H7 (cell line): ENCODE measurements at regions not wholly inside any gene's neighbourhood (a gene's known extent, or its start where the extent isn't known, plus 50 kb on each side); places are given as distances from the start of the nearest gene placed in this dataset.
"Not testable (repeated sequence)": the region's sequence is repeated elsewhere in the genome, so short reads cannot be mapped to it uniquely, and the experiment has no call there.

Experiments used
- DNase-seq: peaks from one replicate; pipeline ENCODE4 v3.0.0; 2012
- H3K27me3 ChIP-seq: 2 replicates; pipeline ENCODE4 v1.6.0; 2011; ENCODE audit warnings: mild to moderate bottlenecking, low read length; ENCODE audit not compliant: control insufficient read depth, insufficient read depth
- H3K36me3 ChIP-seq: replicated peaks from 2 replicates; pipeline ENCODE4 v1.5.1; 2011; ENCODE audit warnings: low read length; ENCODE audit not compliant: control insufficient read depth, insufficient read depth
- H3K4me3 ChIP-seq: 2 replicates; pipeline ENCODE4 v1.5.1; 2011; ENCODE audit warnings: low read depth, mild to moderate bottlenecking, control low read depth, low read length, moderate library complexity; ENCODE audit not compliant: insufficient read depth

DNA sequence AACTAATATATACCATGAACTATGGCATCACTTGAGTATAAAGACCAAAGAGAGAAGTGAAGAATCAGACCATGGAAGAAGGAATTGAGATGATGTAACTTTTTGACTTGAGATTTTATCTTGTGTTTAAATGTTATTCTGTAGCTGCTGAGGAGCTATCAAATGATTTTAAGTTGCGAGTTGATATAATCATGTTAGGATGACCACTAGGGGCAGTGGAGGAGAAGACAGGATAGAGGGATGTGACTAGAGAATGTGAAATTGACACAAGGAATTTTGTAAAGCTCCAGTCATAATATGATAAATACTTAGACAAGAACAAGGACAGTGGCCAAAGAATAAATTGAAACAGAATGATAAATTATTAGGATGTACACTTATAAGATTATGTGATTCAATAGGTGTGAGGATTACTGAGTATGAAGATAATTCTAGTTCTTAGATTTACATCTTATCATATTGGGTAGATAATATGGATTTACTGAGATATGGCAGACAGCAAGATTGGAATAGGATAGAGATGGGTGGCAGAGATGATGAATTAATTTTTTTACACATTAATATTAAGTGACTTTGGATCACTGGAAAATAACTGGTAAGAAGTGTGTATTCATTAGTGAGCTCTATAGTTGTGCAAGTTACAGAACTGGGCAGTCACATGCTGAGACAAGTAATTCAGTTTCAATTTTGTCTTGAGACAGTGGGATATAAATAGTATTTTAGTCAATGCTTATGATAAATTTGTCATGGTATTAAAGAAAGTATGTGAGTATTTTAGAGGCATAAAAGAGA lies 816.0 kb upstream of the PCDH10 start:
- H3K4me3 ChIP-seq, result no peak overlapping the region
- peak; percentile 5 for DNase-seq

DNA sequence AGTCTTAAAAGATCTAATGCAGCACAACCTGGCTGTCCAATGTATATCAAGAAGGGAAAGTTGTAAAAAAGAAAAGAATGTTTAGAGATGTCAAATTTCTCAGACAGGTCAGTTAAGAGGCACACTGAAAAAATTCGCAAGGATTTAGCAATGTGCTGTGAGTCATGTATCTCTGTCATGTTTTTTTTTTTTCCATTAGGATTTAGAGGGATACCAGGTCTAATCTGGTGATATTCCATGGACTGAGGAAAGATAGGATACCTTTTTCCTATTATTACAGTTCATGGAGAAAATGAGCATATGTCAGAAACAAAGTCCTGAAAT lies 815.4 kb upstream of the PCDH10 start:
- no peak overlapping the region for H3K4me3 ChIP-seq
- H3K27me3 ChIP-seq, result no peaks in the 10 kb centered on the region
- H3K36me3 ChIP-seq, result no peaks in the 10 kb centered on the region
- no peak for DNase-seq

More for the DNA sequence above, 816.0 kb upstream of the PCDH10 start:
- Histone ChIP-seq H3K36me3 (no peaks in the 10 kb centered on the region), H3K27me3 (no peaks in the 10 kb centered on the region)

DNA sequence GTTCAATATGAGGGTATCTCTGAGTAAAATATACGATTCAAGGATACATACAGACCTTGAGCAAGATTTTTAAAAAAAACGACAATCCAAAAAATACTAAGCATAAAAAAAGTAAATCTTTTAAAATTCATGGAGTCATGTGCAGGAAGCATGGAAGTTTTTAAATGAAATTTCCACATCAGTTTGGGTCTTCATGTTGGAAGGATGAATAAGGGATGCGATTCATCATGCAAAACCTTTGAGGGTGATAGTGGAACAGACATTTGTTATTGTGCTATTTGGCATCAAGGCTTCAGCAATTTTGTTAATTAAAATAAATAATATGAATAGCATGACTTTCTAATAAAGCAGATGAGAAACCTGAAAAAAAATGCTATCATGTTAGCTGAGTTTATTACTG lies 815.0 kb upstream of the PCDH10 start:
- no peaks in the 10 kb centered on the region for H3K36me3 ChIP-seq
- no peak for DNase-seq
- no peaks in the 10 kb centered on the region for H3K27me3 ChIP-seq
- H3K4me3 ChIP-seq, result no peak overlapping the region

DNA sequence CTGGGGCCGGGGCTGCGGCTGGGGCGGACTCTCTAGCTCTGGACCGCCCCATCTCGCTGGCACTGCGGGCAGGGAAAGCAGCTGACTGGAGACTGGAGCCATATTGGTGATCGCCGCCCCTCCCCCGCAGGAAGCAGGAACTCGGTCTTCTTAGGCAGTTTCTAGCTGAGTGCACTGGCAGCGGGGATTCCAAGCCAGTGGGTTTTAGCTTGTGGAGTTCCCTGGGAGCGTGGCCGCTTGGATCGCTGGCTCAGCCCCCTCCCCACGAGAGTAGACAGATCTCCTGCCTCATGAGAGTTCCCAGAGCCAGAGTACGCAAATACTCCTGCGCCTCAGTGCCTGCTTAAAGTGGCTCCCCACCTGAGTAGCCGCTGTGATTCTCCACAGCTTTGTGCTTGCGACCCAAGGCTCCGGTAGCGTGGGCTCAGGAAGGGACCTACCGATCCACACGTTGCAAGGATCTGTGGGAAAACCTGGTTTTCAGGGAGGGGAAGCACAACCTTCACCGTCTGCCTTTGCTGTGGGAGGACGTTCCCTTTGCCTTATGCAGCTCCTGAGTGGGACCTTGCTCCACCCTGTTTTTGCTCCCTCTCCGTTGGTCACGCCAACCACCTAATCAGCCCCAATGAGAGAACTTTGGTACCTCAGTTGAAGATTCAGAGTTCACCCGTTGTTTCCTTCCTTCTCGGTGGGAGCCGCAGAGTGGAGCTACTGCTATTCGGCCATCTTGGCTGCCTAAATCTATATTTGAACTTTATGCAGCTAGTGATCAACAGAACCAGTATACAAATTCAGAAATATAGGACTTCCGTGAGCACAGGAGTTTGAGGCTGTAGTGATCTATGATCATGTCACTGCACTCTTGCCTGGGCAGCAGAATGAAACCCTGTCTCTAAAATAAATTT lies 803.9 kb upstream of the PCDH10 start:
- Histone ChIP-seq H3K4me3 (no peak overlapping the region), H3K36me3 (no peaks in the 10 kb centered on the region), H3K27me3 (no peaks in the 10 kb centered on the region)
- DNase-seq, result no peak

DNA sequence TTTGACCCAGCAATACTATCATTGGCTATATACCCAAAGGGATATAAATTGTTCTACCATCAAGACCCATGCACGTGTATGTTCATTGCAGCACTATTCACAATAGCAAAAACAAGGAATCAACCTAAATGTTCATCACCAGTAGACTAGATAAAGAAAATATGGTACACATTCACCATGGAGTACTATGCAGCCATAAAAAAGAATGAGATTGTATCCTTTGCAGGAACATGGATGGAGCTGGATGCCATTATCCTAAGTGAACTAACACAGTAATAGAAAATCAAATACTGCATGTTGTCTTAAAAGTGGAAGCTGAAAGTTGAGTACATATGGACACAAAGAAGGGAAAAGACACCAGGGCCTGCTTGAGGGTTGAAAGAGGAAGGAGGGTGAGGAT lies 803.1 kb upstream of the PCDH10 start:
- Histone ChIP-seq H3K27me3 (no peaks in the 10 kb centered on the region), H3K36me3 (no peaks in the 10 kb centered on the region), H3K4me3 (no peak overlapping the region)
- DNase-seq, result no peak

DNA sequence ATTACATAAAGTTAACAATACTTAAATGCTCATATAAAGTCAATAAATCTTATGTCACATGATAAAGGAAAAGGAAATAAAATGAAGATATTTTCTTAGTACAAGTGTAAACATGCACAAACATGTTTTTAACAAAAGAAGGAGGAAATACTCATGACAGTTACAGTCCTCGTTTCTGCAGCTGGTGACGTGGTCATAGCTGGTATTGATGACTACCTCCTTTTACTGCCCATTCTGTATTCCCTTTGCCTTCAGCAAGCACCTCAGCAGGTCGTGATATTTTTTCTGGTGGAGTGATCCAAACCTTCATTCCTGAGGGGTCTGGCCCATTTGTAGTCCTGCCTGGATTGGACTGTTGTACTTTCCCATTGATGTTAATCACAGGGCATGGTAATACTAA lies 797.5 kb upstream of the PCDH10 start:
- DNase-seq, H3K36me3 ChIP-seq, H3K27me3 ChIP-seq, H3K4me3 ChIP-seq: not testable (repeated sequence)

DNA sequence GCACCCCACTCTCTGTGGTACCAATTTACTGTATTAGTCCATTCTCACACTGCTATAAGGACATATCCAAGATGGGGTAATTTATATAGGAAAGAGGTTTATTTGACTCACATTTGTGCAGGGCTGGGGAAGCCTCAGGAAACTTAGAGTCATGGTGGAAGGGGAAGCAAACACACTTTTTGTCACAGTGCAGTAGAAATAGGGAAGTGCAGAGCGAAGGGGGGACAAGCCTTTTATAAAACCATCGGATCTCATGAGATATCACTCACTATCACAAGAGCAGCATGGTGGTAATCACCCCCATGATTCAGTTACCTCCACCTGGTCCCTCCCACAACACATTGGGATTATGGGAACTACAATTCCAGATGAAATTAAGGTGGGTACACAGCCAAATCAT lies 766.9 kb upstream of the PCDH10 start:
- no peak for DNase-seq
- Histone ChIP-seq H3K4me3 (no peak overlapping the region), H3K27me3 (no peaks in the 10 kb centered on the region), H3K36me3 (no peaks in the 10 kb centered on the region)

DNA sequence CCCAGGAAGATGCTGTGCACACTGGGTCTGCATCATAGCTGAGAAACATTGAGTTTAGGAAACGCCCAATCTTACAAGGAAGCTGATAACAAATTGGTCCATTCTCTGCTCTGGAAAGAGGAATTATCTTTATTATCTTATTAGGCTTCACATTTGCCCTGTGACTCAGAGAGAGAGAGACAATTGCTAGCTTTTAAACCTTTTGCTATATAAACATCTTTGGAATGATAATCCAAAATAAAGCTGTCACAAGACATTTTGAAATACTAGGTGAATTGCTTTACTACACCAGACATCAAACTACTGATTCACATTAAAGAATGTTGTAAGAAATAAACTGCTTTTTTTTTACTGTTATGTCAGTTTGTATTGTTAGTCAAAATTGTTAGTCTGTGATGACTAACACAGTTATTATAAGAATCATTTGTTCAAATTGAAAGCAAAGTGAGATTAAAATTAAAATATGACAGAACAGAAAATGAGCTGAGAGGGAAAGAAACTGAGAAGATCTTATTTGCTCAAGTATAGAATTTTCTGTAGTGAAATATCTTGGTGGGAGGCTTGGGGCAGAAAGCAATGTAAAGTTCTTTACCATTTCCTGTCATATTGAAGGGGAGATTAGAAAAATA lies 765.4 kb upstream of the PCDH10 start:
- H3K36me3 ChIP-seq, result no peaks in the 10 kb centered on the region
- DNase-seq, result no peak

DNA sequence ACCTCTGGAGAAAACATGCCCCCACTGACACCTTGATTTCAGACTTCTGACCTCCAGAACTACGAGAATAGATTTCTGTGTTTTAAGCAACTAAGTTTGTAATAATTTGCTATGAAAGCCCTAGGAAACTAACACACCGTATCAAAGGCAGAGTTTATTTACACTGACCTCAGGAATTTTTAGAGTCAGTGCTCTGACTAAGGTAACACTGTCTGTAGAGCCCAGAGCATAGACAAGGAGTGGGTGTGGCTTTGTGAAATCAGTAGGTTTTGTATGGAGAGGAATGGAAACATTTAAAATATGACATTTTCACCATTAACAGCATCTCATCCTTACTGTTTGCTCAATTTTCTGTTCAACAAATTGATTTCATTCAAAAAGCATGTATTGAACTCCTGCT lies 764.4 kb upstream of the PCDH10 start:
- H3K36me3 ChIP-seq, result no peaks in the 10 kb centered on the region
- no peak for DNase-seq
- H3K27me3 ChIP-seq, result no peaks in the 10 kb centered on the region
- H3K4me3 ChIP-seq, result no peak overlapping the region

More for the DNA sequence above, 765.4 kb upstream of the PCDH10 start:
- Histone ChIP-seq H3K27me3 (no peaks in the 10 kb centered on the region), H3K4me3 (no peak overlapping the region)

DNA sequence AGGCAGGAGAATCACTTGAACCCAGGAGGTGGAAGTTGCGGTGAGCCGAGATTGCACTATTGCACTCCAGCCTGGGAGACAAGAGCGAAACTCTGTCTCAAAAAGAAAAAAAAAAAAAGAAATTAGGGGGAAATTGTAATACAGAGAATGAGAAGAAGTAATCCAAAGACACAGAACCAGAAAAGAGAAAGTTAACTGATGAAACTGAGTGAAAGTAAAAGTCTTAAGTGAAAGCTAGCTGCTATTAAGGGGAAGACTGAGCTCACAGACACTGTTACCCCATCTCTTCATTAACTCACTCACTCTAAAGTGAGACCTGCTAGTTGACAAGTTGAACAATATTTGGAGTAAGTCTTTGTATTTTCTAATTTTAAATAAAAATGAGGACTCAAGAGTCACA lies 763.0 kb upstream of the PCDH10 start:
- Histone ChIP-seq H3K36me3 (no peaks in the 10 kb centered on the region), H3K27me3 (no peaks in the 10 kb centered on the region), H3K4me3 (no peak overlapping the region)
- no peak for DNase-seq

DNA sequence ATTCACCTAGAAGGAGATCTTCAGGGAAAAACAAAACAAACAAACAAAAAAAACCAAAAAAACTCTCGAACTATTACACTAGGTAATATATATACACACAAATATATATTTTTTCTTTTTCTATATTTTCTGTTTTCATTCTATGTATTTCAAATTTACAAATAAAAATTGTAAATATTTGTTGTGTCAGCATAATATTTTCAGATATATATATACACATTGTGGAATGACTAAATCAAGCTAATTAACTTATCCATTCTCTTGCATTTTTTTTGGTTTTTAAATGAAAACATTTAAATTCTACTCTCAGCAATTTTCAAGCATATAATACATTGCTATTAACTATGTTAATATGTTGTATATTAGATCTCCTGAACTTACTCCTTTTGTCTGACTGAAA lies 762.0 kb upstream of the PCDH10 start:
- Histone ChIP-seq H3K4me3 (no peak overlapping the region), H3K27me3 (no peaks in the 10 kb centered on the region), H3K36me3 (no peaks in the 10 kb centered on the region)
- DNase-seq, result no peak

DNA sequence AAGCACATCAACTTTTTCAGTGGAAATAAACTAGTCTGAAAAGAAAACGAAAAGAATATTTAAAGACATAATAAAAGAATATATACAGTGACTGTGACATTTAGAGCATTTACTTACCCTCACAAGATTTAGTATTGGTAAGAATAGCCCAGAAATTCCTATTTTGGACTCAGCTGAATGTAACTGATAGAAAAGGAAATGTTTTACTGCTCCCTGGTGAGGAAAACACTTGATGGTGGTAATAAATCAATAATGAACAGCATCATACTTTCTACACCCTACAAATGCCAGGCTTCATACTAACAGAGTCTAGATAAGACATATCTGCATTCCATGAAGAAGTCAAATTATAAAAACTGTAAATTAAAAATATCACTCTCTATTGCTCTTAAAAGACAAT lies 753.5 kb upstream of the PCDH10 start:
- no peak overlapping the region for H3K4me3 ChIP-seq
- H3K27me3 ChIP-seq, result no peaks in the 10 kb centered on the region
- no peaks in the 10 kb centered on the region for H3K36me3 ChIP-seq
- no peak for DNase-seq

DNA sequence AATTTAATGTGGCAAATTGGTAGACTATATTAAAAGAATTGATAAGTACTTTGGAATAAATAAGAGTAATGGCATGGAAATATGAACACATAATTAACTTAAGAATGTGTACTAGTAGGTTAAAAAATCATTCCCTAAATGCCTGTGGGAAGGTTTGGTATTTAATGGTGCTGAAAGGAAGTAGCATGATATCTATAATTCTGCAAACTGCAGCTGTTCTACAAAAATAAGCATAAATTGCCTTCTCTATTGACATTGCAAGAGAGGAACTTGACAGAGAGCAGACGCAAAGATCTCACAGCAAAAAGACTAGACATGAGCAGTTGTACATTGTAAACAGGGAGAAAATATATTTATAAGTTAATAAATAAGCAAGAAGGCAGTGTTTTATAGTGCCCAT lies 752.5 kb upstream of the PCDH10 start:
- Histone ChIP-seq H3K36me3 (no peaks in the 10 kb centered on the region), H3K27me3 (no peaks in the 10 kb centered on the region), H3K4me3 (no peak overlapping the region)
- no peak for DNase-seq

DNA sequence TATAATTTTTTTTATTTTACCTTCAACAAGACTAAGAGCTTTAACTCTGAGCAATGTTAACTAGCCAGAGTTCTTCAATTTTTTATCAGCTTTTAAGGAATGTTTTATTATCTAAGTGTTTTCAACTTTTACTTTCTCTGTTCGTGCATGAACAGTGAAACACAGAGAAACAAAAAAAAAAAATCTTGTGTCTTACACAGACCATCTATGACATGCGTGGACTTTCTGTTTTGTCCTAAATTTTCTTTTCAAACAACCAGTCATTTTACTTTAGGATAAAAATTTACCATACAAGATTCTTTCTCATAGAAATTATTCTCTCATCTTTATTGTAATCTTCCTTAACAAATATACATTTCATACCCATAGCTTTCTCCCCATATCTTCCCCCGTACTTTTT lies 731.9 kb upstream of the PCDH10 start:
- no peak for DNase-seq
- Histone ChIP-seq H3K36me3 (no peaks in the 10 kb centered on the region), H3K4me3 (no peak overlapping the region), H3K27me3 (no peaks in the 10 kb centered on the region)

DNA sequence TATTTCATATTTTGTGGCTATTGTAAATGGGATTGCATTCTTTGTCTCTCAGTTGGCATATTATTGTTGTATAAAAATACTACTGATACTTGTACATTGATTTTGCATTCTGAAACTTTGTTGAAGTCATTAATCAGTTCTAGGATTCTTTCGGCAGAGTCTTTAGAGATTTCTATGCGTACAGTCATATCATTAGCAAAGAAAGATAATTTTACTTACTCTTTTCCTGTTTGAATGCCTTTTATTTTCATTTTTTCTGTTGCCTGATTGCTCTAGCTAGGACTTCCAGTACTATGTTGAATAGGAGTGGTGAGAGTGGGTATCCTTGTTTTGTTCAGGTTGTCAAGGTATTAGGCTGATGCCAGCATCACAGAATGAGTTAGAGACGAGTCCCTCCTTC lies 722.0 kb upstream of the PCDH10 start:
- H3K36me3 ChIP-seq, result no peaks in the 10 kb centered on the region
- no peak overlapping the region for H3K4me3 ChIP-seq
- no peak for DNase-seq
- H3K27me3 ChIP-seq, result no peaks in the 10 kb centered on the region
